HG03575 (cell line): ENCODE measurements at regions not wholly inside any gene's neighbourhood (a gene's known extent, or its start where the extent isn't known, plus 50 kb on each side); places are given as distances from the start of the nearest gene placed in this dataset.

Source experiments
- ATAC-seq: cut with Tn5 transposase; IDR thresholded peaks from one replicate; pipeline ENCODE4 v1.9.1; 2021; ENCODE audit not compliant: unreplicated experiment, insufficient number of reproducible peaks, low FRiP score; ENCODE audit errors: extremely low read depth

DNA sequence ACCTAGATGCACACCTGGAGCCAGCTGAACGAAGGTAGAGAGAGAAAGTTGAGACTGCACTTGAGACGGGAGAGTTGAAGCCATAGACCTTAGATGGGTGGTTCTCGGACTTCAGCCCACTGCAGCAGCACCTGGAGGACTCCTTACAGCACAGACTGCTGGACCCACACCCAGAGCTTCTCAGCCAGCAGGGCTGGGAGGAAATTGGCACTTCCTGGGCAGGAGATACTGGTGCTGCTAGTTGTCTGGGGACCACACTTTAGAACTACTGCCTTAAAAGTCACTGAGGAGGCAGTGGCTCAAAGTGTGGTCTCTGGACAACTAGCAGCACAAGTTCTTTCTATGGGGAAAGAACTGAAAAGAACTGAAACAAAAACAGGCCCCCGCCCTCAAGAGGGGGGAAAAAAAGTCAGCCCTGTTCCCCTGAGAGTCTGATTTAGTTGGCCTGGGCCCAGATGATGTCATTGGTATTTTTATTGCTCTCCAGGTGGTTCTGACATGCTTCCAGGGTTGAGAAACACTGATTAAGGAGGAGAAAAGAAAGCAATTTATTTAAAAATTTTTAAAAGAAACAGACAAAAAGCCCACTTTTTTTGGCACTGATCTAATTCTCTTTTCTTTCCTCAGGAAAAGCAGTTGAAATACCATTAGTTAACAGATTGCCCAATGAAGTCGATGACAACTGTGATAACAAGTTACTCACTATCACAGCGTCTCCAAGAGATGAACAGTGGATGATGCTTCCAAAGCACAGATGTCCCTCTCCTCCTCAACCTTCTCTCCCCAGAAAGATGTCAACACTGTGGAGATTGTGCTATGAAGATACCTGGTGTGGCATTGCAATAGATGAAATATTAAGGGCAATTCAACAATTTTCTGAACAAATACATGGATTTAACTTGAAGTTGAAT, 73.6 kb upstream of the ADAMTS16 start:
- ATAC-seq: no peak

DNA sequence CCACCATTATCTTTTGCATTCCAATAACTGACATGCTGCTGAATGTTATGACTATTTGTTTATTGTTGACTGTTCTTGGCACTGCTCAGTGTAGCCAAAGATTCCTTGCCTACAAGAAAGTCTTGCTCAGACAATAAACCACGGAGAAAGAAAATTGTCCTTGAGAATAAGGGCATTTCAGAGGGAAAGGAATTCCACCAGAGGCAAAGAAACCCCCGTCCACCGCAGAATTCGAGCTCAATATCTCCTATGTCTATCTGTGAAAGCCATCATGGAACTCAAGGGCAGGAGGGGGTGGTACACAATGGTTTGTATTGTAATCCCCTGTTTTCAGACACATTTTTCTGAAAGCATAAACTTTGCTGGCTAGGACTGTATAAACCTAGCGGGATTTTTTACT, 70.3 kb upstream of the ADAMTS16 start:
- no peak for ATAC-seq

DNA sequence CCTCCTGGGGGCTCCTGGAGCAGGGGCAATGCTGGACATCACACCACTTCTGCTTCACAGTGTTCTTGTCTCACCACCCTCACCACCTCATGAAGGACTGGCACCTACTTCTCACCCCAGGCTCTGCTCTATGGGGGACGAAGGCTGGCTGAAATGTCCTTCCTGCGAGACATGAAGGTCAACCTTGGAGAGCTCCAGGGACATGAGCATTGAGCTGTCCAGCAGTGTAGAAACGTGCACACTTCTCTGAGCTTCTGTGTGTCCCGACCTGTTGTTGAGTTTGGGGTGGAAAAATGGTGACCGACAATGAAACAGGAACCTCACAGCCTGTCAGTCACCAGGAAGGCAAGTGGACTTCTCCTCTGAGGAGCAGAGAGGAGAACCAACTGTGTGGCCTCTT, 68.6 kb upstream of the ADAMTS16 start:
- no peak for ATAC-seq

DNA sequence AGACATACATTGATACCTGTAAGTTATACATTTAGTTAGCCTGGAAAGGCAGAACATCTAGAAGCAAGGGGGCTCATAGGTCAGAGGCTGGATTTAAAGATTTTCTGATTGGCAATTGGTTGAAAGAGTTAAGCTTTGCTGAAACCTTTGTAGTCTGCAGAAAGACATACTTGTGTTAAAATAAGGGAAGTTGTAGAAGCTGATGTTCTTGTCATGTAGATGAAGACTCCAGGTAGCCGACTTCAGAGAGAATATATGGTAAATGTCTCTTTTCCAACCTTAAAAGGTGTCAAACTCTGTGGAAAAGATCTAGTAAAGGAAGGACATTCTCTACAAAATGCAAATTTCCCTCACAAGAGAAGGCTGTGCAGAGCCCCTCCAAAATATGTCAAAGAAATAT, 62.9 kb upstream of the ADAMTS16 start:
- no peak for ATAC-seq

DNA sequence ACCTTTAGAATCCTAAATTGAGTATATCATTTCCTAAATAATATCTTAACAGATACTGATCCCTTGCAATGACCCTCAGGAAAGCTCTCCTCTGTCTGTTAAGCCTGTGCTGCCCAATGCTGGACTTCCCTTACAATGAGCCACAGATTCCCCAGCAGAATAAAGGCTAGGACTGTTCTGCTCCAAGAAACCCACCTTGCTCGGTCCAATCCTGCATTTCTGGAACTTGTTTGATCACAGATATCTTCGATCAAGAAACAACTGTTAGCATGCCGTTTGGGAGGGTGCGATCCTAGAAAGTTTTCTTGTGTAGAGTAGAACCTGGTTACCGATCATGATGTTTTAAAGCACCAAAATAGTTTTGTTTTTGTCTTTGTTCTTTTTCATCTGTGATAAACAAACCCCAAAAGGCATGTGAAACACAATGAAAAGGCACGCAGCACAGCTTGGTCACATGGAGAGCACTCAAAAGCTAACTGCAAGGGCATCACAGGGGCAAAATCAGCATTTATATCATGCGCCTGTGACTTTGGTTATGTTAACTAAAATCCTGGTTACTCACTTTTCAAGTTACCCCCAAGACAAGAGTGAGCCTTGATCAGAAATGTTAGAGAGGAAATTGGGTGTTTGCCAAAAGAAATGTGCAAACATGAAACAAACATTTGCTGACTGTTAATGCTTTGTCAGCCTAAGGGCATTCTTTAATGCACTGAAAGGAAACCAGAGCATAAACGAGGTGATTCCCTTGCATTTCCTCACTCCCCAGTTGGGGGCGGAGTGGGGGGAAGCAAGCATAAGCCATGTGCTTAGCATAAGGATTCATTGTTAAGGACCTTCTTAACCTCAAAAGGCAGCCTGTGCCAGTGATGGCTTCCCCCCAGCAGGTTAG, 61.9 kb upstream of the ADAMTS16 start:
- no peak for ATAC-seq

DNA sequence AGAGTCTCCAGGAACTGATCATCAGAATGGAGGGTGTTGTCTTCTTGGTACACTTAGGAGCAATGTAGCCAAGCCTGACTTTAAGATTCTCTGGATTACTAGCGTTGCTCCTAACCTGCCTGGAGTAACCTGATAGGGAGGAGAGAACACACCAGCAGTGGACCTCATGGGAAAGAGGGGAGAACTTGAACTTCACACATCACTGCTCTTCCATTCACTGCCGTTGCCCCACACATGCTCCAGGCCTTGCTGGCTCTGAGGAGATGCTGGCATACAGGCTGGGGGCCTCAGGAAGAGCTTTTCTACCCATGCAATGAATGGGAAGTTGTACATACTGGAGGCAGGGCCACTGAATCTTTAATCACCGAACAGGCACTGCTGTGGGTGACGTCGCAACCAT, 60.3 kb upstream of the ADAMTS16 start:
- ATAC-seq: no peak

DNA sequence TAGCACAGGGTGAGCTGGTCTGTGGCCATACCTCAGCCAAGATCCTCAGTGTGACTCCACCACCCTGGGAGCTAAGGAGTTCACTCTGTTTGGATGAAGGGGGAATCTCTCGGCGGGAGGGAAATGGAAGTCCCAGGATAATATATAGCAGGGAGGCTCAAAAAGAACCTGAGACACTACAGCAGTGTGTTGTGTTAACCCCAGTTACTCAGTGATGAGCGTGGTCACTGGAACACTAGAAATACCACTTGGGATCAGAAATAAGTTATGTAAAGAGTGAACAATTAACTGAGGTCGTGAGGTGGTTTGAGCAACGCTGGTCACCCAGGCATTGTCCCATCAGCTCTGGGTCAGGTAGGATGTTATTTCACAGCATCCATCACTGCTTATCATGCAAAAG, 59.3 kb upstream of the ADAMTS16 start:
- ATAC-seq: no peak

DNA sequence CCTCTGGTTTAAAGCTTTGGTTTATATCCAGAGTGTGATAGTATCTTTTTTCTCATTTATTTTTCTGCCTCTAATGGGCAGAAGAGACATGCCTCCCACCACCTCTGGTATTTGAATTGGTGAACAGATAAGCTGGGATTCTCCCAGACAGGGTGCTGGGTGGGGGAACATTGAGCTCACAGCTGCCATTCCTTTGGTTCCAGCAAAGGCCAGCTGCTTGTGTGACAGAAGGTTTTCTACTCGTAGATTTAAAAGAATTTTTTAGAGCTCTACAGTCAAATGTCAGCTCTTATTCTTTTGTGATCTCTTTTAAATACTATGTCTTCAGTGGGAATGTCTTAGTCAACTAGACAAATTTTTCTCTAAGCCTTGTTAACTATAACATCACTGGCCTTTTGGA, 54.7 kb upstream of the ADAMTS16 start:
- ATAC-seq: no peak

DNA sequence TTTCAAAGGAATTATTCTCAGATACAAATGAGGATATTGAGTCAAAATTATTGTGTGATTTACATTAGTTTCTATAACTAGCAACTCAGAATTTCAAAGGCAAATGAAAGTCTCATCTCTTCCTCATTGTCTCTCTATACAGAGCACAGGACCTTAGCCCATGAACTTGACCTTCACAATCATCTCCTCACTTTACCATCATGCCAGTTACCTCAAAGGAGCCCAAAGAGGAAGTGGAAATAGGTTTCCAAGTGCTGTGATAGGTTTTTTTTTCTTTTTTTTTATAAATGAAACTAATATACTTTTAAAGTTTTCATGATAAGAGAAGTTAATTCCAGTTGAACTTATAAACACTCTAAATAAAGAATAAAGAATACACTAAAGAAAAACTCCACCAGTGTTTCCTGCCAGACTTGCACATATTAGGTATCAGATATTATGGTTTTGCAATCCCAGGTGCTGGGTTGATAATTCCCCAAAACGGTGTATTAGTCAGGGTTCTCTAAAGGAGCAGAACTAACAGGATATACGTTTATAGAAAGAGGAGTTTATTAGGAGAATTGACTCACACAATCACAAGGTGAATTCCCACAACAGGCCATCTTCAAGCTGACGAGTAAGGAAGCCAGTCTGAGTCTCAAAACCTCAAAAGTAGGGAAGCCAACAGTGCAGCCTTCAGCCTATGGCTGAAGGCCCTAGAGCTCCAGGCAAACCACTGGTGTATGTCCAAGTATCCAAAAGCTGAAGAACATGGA, 50.1 kb upstream of the ADAMTS16 start:
- ATAC-seq: no peak
